Ureter (tissue), 1 donor: ENCODE measurements at regions not wholly inside any gene's neighbourhood (a gene's known extent, or its start where the extent isn't known, plus 50 kb on each side); places are given as distances from the start of the nearest gene placed in this dataset.

Source experiments
- DNase-seq: peaks from one replicate; pipeline ENCODE4 v3.0.0-alpha.2; 2020; ENCODE audit warnings: low spot score
- donor health status: DM: yes; HTN: yes; CAD: no.

GRCh38 chr18:78406743-78407465 lies 572.7 kb upstream of the SALL3 start:
- DNase-seq: peak; percentile 65

- DNase-seq: peak; percentile 75
These were observed 572.2 kb upstream of the SALL3 start for GRCh38 chr18:78407466-78407844.

GRCh38 chr18:78408623-78409022 lies 571.0 kb upstream of the SALL3 start:
- DNase-seq: no peak

GRCh38 chr18:78410094-78410786 lies 569.4 kb upstream of the SALL3 start:
- no peak for DNase-seq

- DNase-seq: no peak
These were observed 568.1 kb upstream of the SALL3 start for GRCh38 chr18:78411539-78411938.

- DNase-seq: no peak
These were observed 565.3 kb upstream of the SALL3 start for GRCh38 chr18:78414302-78414701.

GRCh38 chr18:78416853-78417252 lies 562.8 kb upstream of the SALL3 start:
- no peak for DNase-seq

GRCh38 chr18:78418379-78418778 lies 561.2 kb upstream of the SALL3 start:
- no peak for DNase-seq

GRCh38 chr18:78419171-78419570 lies 560.4 kb upstream of the SALL3 start:
- no peak for DNase-seq

- no peak for DNase-seq
These were observed 559.5 kb upstream of the SALL3 start for GRCh38 chr18:78420116-78420515.

- DNase-seq: no peak
These were observed 558.2 kb upstream of the SALL3 start for GRCh38 chr18:78421392-78421791.

- no peak for DNase-seq
These were observed 557.3 kb upstream of the SALL3 start for GRCh38 chr18:78422336-78422735.

GRCh38 chr18:78423811-78424210 lies 555.8 kb upstream of the SALL3 start:
- DNase-seq: no peak

- DNase-seq: no peak
These were observed 555.1 kb upstream of the SALL3 start for GRCh38 chr18:78424403-78425018.

GRCh38 chr18:78425019-78425412 lies 554.6 kb upstream of the SALL3 start:
- DNase-seq: no peak

GRCh38 chr18:78427081-78427480 lies 552.5 kb upstream of the SALL3 start:
- DNase-seq: no peak

GRCh38 chr18:78429127-78430108 lies 550.2 kb upstream of the SALL3 start:
- no peak for DNase-seq

- DNase-seq: no peak
These were observed 549.4 kb upstream of the SALL3 start for GRCh38 chr18:78430131-78430758.

GRCh38 chr18:78431606-78432005 lies 548.0 kb upstream of the SALL3 start:
- no peak for DNase-seq

- DNase-seq: no peak
These were observed 546.1 kb upstream of the SALL3 start for GRCh38 chr18:78433562-78433961.

- DNase-seq: no peak
These were observed 543.5 kb upstream of the SALL3 start for GRCh38 chr18:78436110-78436509.
